Gastrocnemius medialis (tissue), 4 donors: ENCODE measurements at regions not wholly inside any gene's neighbourhood (a gene's known extent, or its start where the extent isn't known, plus 50 kb on each side); places are given as distances from the start of the nearest gene placed in this dataset.

Experiments
- POLR2A ChIP-seq, 2 donors: fragments of 450-650 bp; IDR thresholded peaks; one replicate each; pipeline ENCODE4 v1.6.1; 2017; ENCODE audit warnings: antibody characterized with exemption in 2 of 2, mild to moderate bottlenecking in 2 of 2, moderate library complexity in 2 of 2
- TF ChIP-seq, protein P1 (sequence below), 5 experiments: fragments of 450-650 bp in 3 of 5; fragments of 200-600 bp in 2 of 5; sonication (generic) in 2 of 5; IDR thresholded peaks in 4 of 5; conservative IDR thresholded peaks in 1 of 5; 1 replicate in 4 of 5; 2 replicates in 1 of 5; pipeline ENCODE4 v1.5.1; 2016 to 2019; ENCODE audit warnings: antibody characterized with exemption in 5 of 5, mild to moderate bottlenecking in 3 of 5, moderate library complexity in 3 of 5

DNA sequence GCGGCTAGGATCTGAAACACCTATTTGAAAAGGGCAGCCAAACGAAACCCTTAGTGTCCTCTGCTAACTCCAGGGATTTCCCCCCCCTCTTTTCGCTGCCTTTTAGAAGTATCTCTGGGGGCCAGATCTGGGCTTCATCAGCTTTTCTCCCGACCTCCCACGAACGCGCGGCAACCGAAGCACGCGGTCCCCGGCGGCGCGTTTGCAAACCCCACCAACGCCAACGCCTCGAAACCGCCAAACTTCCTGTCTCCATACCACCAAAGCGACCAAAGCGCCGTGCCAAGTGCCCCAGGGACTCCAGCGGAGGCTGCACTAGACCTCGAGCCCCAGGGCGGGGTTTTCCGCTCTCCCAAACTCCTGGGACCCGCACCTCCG, 155.8 kb upstream of the FRMD4B start:
- TF ChIP-seq, protein P1, sequence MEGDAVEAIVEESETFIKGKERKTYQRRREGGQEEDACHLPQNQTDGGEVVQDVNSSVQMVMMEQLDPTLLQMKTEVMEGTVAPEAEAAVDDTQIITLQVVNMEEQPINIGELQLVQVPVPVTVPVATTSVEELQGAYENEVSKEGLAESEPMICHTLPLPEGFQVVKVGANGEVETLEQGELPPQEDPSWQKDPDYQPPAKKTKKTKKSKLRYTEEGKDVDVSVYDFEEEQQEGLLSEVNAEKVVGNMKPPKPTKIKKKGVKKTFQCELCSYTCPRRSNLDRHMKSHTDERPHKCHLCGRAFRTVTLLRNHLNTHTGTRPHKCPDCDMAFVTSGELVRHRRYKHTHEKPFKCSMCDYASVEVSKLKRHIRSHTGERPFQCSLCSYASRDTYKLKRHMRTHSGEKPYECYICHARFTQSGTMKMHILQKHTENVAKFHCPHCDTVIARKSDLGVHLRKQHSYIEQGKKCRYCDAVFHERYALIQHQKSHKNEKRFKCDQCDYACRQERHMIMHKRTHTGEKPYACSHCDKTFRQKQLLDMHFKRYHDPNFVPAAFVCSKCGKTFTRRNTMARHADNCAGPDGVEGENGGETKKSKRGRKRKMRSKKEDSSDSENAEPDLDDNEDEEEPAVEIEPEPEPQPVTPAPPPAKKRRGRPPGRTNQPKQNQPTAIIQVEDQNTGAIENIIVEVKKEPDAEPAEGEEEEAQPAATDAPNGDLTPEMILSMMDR (IDR thresholded peaks at IDR 0.05 in 4 of 5, conservative IDR thresholded peaks at IDR 0.05 in 1 of 5) = no peak
- TF ChIP-seq POLR2A (IDR thresholded peaks at IDR 0.05) = no peak
